ENCODE measurements at regions not wholly inside any gene's neighbourhood (a gene's known extent, or its start where the extent isn't known, plus 50 kb on each side); places are given as distances from the start of the nearest gene placed in this dataset.

DNA sequence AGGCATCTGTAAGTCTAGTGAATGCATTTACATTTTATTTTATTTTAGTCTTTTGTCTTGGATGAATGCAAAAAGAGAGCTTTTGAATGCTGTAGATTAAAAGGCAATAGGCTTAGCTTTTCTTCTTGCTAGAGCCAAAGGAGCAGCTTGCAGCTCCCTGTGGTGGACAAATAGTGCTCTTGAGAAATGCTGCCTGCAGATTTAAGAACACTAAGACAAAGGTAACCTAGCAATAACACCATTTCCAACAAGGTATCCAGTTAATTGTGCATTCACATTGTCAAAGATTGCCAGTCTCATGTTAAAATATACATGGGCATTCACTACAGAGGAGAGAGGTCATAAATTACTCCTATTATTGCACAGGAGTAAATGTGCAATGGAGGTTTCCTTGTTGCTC, 859.2 kb upstream of the PRKX start:
- no peaks in the 10 kb centered on the region for H4K20me1 ChIP-seq (replicated peaks; ENCODE audit: control insufficient read depth, insufficient read depth, low read length)
- DNase-seq (ENCODE audit: extremely low read depth in 1 of 4, low spot score in 3 of 4) (no peak), FAIRE-seq (no peak), ATAC-seq (no peak)
- POLR2A ChIA-PET = no interaction called here
- no peak overlapping the region for H3K4me2 ChIP-seq (ENCODE audit: insufficient read depth, low read length)
- no peaks in the 10 kb centered on the region for H3K9me1 ChIP-seq (ENCODE audit: control insufficient read depth, insufficient read depth, low read length)
- no TSS peak for BruUV-seq (replicated peaks)
- TF ChIP-seq, protein P1, sequence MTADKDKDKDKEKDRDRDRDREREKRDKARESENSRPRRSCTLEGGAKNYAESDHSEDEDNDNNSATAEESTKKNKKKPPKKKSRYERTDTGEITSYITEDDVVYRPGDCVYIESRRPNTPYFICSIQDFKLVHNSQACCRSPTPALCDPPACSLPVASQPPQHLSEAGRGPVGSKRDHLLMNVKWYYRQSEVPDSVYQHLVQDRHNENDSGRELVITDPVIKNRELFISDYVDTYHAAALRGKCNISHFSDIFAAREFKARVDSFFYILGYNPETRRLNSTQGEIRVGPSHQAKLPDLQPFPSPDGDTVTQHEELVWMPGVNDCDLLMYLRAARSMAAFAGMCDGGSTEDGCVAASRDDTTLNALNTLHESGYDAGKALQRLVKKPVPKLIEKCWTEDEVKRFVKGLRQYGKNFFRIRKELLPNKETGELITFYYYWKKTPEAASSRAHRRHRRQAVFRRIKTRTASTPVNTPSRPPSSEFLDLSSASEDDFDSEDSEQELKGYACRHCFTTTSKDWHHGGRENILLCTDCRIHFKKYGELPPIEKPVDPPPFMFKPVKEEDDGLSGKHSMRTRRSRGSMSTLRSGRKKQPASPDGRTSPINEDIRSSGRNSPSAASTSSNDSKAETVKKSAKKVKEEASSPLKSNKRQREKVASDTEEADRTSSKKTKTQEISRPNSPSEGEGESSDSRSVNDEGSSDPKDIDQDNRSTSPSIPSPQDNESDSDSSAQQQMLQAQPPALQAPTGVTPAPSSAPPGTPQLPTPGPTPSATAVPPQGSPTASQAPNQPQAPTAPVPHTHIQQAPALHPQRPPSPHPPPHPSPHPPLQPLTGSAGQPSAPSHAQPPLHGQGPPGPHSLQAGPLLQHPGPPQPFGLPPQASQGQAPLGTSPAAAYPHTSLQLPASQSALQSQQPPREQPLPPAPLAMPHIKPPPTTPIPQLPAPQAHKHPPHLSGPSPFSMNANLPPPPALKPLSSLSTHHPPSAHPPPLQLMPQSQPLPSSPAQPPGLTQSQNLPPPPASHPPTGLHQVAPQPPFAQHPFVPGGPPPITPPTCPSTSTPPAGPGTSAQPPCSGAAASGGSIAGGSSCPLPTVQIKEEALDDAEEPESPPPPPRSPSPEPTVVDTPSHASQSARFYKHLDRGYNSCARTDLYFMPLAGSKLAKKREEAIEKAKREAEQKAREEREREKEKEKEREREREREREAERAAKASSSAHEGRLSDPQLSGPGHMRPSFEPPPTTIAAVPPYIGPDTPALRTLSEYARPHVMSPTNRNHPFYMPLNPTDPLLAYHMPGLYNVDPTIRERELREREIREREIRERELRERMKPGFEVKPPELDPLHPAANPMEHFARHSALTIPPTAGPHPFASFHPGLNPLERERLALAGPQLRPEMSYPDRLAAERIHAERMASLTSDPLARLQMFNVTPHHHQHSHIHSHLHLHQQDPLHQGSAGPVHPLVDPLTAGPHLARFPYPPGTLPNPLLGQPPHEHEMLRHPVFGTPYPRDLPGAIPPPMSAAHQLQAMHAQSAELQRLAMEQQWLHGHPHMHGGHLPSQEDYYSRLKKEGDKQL (CRISPR knock-in tag; IDR thresholded peaks at IDR 0.05; ENCODE audit: borderline replicate concordance) = no peak
- no peak for TF ChIP-seq NCOR1 (IDR thresholded peaks at IDR 0.05)
- TF ChIP-seq KLF10 (CRISPR knock-in tag; IDR thresholded peaks at IDR 0.05) = no peak
- TF ChIP-seq DNMT1 (IDR thresholded peaks at IDR 0.05) = no peak
- no peak for TF ChIP-seq TCFL5 (CRISPR knock-in tag; conservative IDR thresholded peaks at IDR 0.05)
- TF ChIP-seq, protein P2, sequence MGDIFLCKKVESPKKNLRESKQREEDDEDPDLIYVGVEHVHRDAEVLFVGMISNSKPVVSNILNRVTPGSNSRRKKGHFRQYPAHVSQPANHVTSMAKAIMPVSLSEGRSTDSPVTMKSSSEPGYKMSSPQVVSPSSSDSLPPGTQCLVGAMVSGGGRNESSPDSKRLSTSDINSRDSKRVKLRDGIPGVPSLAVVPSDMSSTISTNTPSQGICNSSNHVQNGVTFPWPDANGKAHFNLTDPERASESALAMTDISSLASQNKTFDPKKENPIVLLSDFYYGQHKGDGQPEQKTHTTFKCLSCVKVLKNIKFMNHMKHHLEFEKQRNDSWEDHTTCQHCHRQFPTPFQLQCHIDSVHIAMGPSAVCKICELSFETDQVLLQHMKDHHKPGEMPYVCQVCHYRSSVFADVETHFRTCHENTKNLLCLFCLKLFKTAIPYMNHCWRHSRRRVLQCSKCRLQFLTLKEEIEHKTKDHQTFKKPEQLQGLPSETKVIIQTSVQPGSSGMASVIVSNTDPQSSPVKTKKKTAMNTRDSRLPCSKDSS (IDR thresholded peaks at IDR 0.05; ENCODE audit: low read depth, partially characterized antibody) = no peak
- TF ChIP-seq TAF9B (IDR thresholded peaks at IDR 0.05; ENCODE audit: partially characterized antibody) = no peak
- TF ChIP-seq, protein P3, sequence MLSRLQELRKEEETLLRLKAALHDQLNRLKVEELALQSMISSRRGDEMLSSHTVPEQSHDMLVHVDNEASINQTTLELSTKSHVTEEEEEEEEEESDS (CRISPR knock-in tag; IDR thresholded peaks at IDR 0.05) = no peak
- TF ChIP-seq RNF2 (IDR thresholded peaks at IDR 0.05) = no peak
- TF ChIP-seq CHCHD3 (CRISPR knock-in tag; IDR thresholded peaks at IDR 0.05) = no peak
- no peak for TF ChIP-seq PHB (CRISPR knock-in tag; IDR thresholded peaks at IDR 0.05)
- TF ChIP-seq GATA2 (CRISPR knock-in tag; IDR thresholded peaks at IDR 0.05) = no peak
- TF ChIP-seq, protein P4, sequence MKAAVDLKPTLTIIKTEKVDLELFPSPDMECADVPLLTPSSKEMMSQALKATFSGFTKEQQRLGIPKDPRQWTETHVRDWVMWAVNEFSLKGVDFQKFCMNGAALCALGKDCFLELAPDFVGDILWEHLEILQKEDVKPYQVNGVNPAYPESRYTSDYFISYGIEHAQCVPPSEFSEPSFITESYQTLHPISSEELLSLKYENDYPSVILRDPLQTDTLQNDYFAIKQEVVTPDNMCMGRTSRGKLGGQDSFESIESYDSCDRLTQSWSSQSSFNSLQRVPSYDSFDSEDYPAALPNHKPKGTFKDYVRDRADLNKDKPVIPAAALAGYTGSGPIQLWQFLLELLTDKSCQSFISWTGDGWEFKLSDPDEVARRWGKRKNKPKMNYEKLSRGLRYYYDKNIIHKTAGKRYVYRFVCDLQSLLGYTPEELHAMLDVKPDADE (conservative IDR thresholded peaks at IDR 0.05; ENCODE audit: control insufficient read depth, low read depth, low read length) = no peak
- TF ChIP-seq CHD1 (IDR thresholded peaks at IDR 0.05; ENCODE audit: low read length) = no peak
- no peak for TF ChIP-seq MEIS2 (IDR thresholded peaks at IDR 0.05; ENCODE audit: partially characterized antibody)
- TF ChIP-seq TAL1 (IDR thresholded peaks at IDR 0.05) = no peak
- no peaks in the 10 kb centered on the region for H3K27me3 ChIP-seq (ENCODE audit: control insufficient read depth in 2 of 2, insufficient read depth in 2 of 2, low read length in 2 of 2)
- in situ Hi-C loops (cut with MboI) = no loop called here
- no peak overlapping the region for H3K27ac ChIP-seq (ENCODE audit: extremely low read depth, low read depth, low read length)
- no peaks in the 10 kb centered on the region for H3K36me3 ChIP-seq (ENCODE audit: control insufficient read depth, insufficient read depth, low read length)
- no peaks in the 10 kb centered on the region for H3K9me3 ChIP-seq (replicated peaks; ENCODE audit: control insufficient read depth, insufficient read depth, low read depth, low read length)
- no peak overlapping the region for H2AFZ ChIP-seq (ENCODE audit: low read depth, low read length)
- CTCF ChIA-PET (ENCODE audit: low intra/inter-chr PET ratio) = no interaction called here
- H3K79me2 ChIP-seq (ENCODE audit: control insufficient read depth, insufficient read depth, low read length) = no peaks in the 10 kb centered on the region
- H3K4me1 ChIP-seq (replicated peaks in 1 of 2; ENCODE audit: control insufficient read depth in 2 of 2, insufficient read depth in 2 of 2, low read length in 2 of 2) = no peaks in the 10 kb centered on the region
- intact Hi-C loops (cut with micrococcal nuclease) = no loop called here
- H3K4me3 ChIP-seq = no peak overlapping the region
- H3K9ac ChIP-seq (ENCODE audit: insufficient read depth in 1 of 2, low read depth in 2 of 2, low read length in 2 of 2) = no peak overlapping the region
